ENCODE measurements at regions not wholly inside any gene's neighbourhood (a gene's known extent, or its start where the extent isn't known, plus 50 kb on each side); places are given as distances from the start of the nearest gene placed in this dataset.

- TF ChIP-seq ETS1 (IDR thresholded peaks at IDR 0.05) (no peak), POLR2AphosphoS5 (IDR thresholded peaks at IDR 0.05; ENCODE audit: low read depth) (no peak), CTCF (conservative IDR thresholded peaks at IDR 0.05; ENCODE audit: low read depth in 2 of 2) (no peak), EZH2 (IDR thresholded peaks at IDR 0.05; ENCODE audit: low read depth, unreplicated experiment) (no peak)
Observed at GRCh38 chr14:66254038-66254437, 232.1 kb upstream of the CCDC196 start (continued).

- Histone ChIP-seq H3K36me3 (ENCODE audit: insufficient read depth) (no peaks in the 10 kb centered on the region), H3K27ac (ENCODE audit: low read depth) (no peak overlapping the region), H3K79me2 (replicated peaks; ENCODE audit: insufficient read depth) (no peaks in the 10 kb centered on the region), H4K20me1 (replicated peaks; ENCODE audit: insufficient read depth) (no peaks in the 10 kb centered on the region), H3K4me3 (no peak overlapping the region), H3K4me1 (ENCODE audit: insufficient read depth) (no peaks in the 10 kb centered on the region), H3F3A (replicated peaks; ENCODE audit: low read depth) (no peaks in the 10 kb centered on the region), H3K4me2 (no peak overlapping the region), H3K27me3 (ENCODE audit: insufficient read depth) (no peaks in the 10 kb centered on the region), H3K9me2 (ENCODE audit: insufficient read depth) (no peaks in the 10 kb centered on the region; the same call in 1 of the 2 replicates), H2AFZ (no peak overlapping the region)
- H3K4me1 Mint-ChIP-seq = no peaks in the 10 kb centered on the region
- no peaks in the 10 kb centered on the region for H3K36me3 Mint-ChIP-seq (ENCODE audit: low read depth)
- H3K4me3 Mint-ChIP-seq = no peak overlapping the region
- no peak for ATAC-seq
- H3K27me3 Mint-ChIP-seq (ENCODE audit: insufficient read depth, low read depth, poor library complexity) = no peaks in the 10 kb centered on the region
- no peak for DNase-seq (ENCODE audit: low spot score)
- H3K27ac Mint-ChIP-seq = no peak overlapping the region
- H3K9me3 Mint-ChIP-seq = no peaks in the 10 kb centered on the region
- TF ChIP-seq ETS1 (IDR thresholded peaks at IDR 0.05) (no peak), ZNF114 (CRISPR knock-in tag; IDR thresholded peaks at IDR 0.05) (no peak), REST (IDR thresholded peaks at IDR 0.05; ENCODE audit: unreplicated experiment) (no peak), POLR2AphosphoS5 (IDR thresholded peaks at IDR 0.05; ENCODE audit: low read depth) (no peak), EZH2 (IDR thresholded peaks at IDR 0.05; ENCODE audit: low read depth, unreplicated experiment) (no peak), ZNF331 (CRISPR knock-in tag; IDR thresholded peaks at IDR 0.05; ENCODE audit: low read depth) (no peak), JUNB (IDR thresholded peaks at IDR 0.05; ENCODE audit: unreplicated experiment) (no peak), EZH2phosphoT487 (IDR thresholded peaks at IDR 0.05; ENCODE audit: unreplicated experiment) (no peak), NANOG (IDR thresholded peaks at IDR 0.05; ENCODE audit: borderline replicate concordance) (no peak), CREB1 (CRISPR knock-in tag; IDR thresholded peaks at IDR 0.05; ENCODE audit: low read depth) (no peak), CTCF (conservative IDR thresholded peaks at IDR 0.05; ENCODE audit: low read depth in 2 of 2) (no peak), STAT1 (IDR thresholded peaks at IDR 0.05; ENCODE audit: unreplicated experiment) (no peak)
Observed at GRCh38 chr14:66268802-66269334, 217.3 kb upstream of the CCDC196 start.
